ENCODE measurements at regions not wholly inside any gene's neighbourhood (a gene's known extent, or its start where the extent isn't known, plus 50 kb on each side); places are given as distances from the start of the nearest gene placed in this dataset.
"Not testable (repeated sequence)": the region's sequence is repeated elsewhere in the genome, so short reads cannot be mapped to it uniquely, and the experiment has no call there.

DNA sequence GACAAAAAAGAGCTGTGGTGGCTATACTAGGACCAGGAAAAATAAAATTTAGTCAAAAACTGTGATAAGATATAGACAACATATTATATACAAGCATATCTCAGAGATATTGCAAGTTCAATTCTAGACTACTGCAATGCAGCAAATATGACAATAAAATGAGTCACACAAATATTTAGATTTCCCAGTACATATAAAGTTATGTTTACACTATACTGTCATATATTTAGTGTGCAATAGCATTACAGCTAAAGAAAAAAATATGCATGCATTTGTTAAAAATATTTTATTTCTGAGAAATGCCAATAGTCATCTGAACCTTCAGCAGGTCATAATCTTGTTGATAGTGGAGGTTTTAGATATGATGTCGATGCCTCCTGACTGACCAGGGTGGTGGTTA is 72.1 kb downstream of the AKR1C4 start:
- intact Hi-C loops (cut with DNase I), result no loop called here
- DNase-seq (no peak), ATAC-seq (no peak)

GRCh38 chr10:5269791-5270190 is 73.2 kb downstream of the AKR1C4 start:
- intact Hi-C loops (cut with DNase I), result no loop called here
- DNase-seq, result no peak
- no peak for ATAC-seq

DNA sequence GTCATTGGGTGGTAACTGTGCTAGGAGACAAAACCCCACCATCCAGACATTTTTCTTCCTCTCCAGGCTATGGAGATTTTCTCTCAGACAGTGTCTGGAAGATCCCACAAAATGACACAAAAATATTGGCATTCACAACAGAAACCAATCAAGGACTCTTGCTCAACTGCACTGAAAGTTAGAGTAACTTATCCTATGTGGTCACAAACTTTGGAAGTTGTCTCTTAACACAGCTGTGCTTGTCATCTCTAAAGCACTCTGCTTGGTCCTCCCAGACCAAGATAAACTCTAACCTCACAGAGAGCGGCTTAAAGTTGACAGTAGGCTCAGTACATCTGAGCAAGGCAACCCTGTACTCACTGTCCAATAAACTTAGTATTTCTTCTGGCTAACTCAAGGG is 74.9 kb downstream of the AKR1C4 start:
- ATAC-seq (no peak), DNase-seq (no peak)
- intact Hi-C loops (cut with DNase I), result no loop called here

DNA sequence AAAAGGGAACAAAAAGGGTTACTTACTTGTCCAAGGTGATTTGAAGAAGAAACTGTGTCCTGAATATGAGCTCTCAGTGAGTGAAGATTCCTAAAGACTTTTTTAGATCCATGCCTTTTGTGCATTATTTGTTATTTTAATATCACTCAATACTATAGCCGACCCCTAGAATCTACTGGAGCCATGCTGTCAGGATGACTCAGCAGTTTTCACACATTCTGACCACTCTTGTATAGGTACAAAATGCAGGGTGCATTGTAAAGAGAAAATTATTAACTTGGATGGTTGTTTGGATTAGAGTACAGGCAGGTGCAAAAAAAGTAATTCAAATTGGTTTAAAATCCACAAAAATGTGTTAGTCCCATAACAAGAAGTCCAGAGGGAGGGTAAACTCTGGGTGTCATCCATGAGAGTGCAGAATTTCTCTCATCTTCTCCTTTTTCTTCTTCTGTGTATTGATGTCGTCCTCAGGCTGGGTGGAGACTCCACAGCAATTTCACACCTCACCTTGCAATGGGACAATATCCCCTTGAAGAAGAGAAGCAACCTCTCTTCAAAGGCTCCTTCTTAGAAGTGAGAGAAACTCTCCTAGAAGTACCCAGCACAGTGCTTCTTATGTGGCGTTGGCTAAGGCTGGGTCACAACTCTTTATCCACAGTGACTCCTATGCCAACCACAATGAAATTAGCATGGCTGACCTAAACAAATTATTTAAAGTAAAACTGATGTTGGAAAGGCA is 75.6 kb downstream of the AKR1C4 start:
- intact Hi-C loops (cut with DNase I), result no loop called here
- no peak for DNase-seq
- ATAC-seq, result no peak

GRCh38 chr10:5274795-5275194 is 78.2 kb downstream of the AKR1C4 start:
- no peak for DNase-seq
- intact Hi-C loops (cut with DNase I), result no loop called here
- ATAC-seq, result peak in 1 of 2 donors; percentile 30

GRCh38 chr10:5281356-5281755 is 83.4 kb upstream of the UCN3 start:
- intact Hi-C loops (cut with DNase I), result loop anchor here (5.0 to 10.0 kb wide), 2 partner anchors 184 to 437 kb away; no protein-coding TSS in a partner anchor
- ATAC-seq, result no peak

DNA sequence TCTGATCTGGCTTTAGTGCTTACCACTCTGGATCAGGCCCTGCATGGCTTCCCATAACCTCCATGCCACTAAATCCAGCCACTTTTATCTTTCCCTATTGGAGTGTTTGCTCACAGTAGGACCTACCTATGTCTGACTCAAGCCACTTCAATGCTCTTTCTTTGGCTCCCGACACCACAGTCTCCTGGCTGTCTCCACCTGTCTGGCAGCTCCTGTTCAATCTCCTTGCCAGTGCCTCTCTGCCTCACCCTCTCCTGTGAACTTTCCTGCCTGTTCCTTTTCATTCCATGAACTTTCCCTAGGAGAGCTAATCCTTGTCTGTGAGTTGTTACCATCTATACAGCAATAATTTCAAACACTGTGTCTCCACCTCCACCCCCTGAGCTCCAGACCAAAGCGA is 82.6 kb upstream of the UCN3 start:
- intact Hi-C loops (cut with DNase I), result loop anchor here (5.0 to 10.0 kb wide), 2 partner anchors 185 to 437 kb away; no protein-coding TSS in a partner anchor
- DNase-seq, result no peak
- no peak for ATAC-seq

More at GRCh38 chr10:5281356-5281755, 83.4 kb upstream of the UCN3 start:
- no peak for DNase-seq

GRCh38 chr10:5283305-5284158 is 81.2 kb upstream of the UCN3 start:
- DNase-seq (peak; percentile 63), ATAC-seq (peak; percentile 86 to 95)
- intact Hi-C loops (cut with DNase I), result loop anchor here (1.0 to 10.0 kb wide), 3 partner anchors 186 to 439 kb away; no protein-coding TSS in a partner anchor

GRCh38 chr10:5284311-5285057 is 80.3 kb upstream of the UCN3 start:
- intact Hi-C loops (cut with DNase I), result loop anchor here (5.0 to 10.0 kb wide), 2 partner anchors 187 to 440 kb away; no protein-coding TSS in a partner anchor
- ATAC-seq (peak in 1 of 2 donors; percentile 65), DNase-seq (no peak)

GRCh38 chr10:5285186-5285585 is 79.6 kb upstream of the UCN3 start:
- intact Hi-C loops (cut with DNase I), result loop anchor here in 1 of 2 donors (10.0 kb wide), 1 partner anchor 440 kb away; no protein-coding TSS in a partner anchor
- ATAC-seq (no peak), DNase-seq (no peak)

DNA sequence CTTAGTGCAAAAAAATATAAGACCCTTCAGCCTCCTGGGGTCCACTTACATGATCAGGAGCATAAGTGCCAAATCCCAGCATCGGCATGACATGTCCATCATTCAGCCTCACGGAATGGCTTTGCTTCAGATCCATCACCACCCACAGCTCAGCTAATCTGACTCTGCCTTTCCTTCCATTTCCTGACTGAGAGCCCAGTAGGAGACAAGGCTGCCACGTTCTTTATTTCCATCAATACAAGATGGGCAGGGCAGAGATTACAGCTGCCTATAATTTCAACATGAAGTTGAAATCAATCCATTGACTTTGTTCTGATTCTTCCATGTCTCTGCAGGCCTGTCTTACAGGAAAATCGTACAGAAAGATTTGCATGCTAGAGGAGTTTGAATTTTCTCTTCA is 76.4 kb upstream of the UCN3 start:
- DNase-seq (no peak), ATAC-seq (no peak)
- intact Hi-C loops (cut with DNase I), result loop anchor here in 1 of 2 donors (10.0 kb wide), 1 partner anchor 444 kb away; no protein-coding TSS in a partner anchor

GRCh38 chr10:5289228-5289627 is 75.5 kb upstream of the UCN3 start:
- intact Hi-C loops (cut with DNase I), result loop anchor here in 1 of 2 donors (10.0 kb wide), 1 partner anchor 444 kb away; no protein-coding TSS in a partner anchor
- DNase-seq, ATAC-seq: not testable (repeated sequence)

DNA sequence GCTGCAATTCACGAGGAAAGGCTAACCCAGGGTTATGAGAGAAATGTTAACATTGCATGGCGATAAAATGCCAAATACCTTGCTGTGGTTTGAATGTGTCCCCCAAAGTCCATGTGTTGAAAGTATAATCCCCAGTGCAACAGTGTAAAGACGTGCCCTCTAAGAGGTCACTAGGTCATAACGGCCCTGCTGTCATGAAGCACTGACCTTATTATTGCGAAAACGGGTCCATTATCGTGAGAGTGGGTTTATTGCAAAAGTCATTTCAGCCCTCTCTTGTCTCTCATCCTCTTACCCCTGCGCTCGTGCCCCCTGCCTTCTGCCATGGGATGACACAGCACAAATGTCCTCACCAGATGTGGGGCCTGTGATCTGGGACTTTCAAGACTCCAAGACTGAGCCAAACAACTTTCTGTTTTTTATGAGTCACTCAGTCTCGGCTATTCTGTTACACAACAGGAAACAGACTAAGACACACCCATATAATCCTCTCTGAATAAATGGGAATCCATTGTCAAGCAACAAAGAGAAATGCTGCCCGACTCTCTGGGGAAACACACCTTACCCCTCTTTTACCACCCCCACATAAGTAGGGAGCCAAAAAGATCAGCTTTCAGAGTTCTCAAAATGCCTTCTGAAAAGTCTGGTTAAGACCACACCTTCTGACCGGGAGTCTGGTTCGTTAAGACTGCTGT is 73.1 kb upstream of the UCN3 start:
- intact Hi-C loops (cut with DNase I), result no loop called here
- DNase-seq (peak; percentile 66), ATAC-seq (peak; percentile 48 to 95)

DNA sequence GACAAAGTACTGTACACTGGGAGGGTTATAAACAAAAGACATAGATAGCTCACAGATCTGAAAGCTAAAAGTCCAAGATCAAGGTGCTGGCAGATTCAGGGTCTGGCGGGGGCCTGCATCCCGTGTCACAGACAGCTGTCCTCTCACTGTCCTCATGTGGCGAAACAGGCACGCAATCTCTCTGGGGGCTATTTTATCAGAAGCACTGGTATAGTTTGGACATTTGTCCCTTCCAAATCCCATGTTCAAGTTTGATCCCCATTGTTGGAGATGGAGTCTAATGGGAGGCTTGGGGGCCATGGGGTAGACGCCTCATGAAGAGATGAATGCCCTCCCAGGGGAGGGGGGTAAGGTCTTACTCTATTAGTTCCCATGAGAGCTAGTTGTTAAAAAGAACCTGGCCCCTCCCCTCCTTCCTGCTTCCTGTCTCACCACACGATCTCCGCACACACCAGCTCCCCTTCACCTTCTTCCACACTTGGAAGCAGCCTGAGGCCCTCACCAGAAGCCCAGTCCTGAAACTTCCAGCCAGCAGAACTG is 72.5 kb upstream of the UCN3 start:
- intact Hi-C loops (cut with DNase I), result no loop called here
- ATAC-seq, result peak in 1 of 2 donors; percentile 14
- DNase-seq, result peak; percentile 22

DNA sequence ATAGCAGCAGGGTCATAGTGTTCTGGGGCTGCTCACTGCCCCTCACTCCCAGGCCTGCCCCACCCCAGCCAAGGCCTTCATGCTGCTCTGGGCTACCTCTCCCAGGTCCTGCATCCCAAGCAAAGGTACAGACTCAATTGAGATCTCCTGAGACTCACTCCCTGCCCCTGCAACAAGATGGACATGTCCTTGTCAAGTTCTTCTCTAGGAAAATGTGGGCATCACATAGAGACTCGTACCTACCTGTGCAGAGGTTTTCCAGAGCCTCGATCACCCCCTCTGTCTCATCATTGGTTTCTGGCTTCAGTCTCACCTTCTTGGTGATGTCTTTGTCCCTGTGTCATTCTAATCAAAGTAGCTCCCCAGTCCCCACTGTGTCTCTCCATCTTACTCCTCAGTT is 71.8 kb upstream of the UCN3 start:
- ATAC-seq; intact Hi-C loops (cut with DNase I): not testable (repeated sequence)

DNA sequence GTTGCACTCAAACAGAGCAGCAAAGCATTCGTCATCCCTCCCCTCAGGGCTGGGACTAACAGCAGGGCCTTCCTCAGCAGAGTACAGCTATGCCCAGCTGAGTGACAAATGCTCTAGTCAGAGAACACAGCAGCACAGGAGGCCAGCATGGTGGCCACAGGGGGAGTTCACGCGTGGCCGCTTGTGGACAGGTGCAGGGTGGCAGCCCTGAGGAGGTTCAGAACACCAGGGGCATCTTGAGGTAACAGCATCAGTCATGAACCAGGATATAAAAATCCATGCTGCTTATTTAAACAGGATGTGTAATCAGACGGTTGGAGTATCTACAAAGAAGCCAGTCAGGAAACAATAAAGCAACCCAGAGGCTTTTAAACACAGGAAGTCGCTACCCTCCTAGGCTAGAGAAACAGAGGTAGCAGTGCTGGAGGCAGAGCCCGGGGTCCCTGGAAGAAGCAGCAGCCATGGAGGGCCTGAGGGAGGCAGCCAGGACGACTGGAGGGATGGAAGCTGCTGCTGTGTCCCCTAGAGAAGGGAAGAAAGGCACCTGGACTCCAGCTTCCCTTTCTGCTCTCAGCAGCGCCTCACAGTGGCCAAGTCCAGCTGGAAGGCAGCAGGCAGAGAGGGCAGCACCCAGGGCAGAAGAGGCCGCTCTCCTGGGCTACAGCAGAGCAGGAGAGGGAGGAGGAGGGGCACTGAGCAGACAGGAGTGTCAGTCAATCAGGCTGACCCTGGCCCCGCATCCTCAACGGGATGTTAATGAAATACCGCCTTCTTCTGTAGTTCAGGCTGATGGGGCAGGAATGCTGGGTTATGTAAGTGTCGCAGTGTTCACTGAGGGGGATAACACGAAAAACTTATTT is 70.8 kb upstream of the UCN3 start:
- intact Hi-C loops (cut with DNase I), result no loop called here
- DNase-seq (peak; percentile 67), ATAC-seq (peak in 1 of 2 donors; percentile 45)

More for the DNA sequence above, 71.8 kb upstream of the UCN3 start:
- not testable (repeated sequence) for DNase-seq

DNA sequence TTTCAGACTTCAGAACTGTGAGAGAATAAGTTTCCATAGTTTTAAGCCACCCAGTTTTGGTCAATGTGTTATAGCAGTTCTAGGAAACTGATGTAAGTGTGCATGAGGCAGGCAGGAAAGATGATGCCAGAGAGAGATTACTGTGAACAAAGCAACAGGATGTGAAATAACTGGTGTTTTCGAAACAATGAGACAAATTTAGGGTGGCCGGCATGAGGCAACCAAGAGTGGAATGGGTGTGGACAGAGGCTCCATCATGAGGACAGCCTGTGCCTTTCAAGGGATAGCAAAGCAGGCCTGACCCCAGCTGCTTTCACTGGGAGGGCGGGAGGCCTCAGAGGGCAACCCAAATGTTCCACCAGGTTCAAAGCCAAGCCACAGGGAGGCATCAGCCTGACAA is 67.3 kb upstream of the UCN3 start:
- ATAC-seq, result peak in 1 of 2 donors; percentile 81
- intact Hi-C loops (cut with DNase I), result no loop called here
- DNase-seq, result peak; percentile 67

Measured in left cardiac atrium (tissue), 4 donors.